ENCODE measurements at regions not wholly inside any gene's neighbourhood (a gene's known extent, or its start where the extent isn't known, plus 50 kb on each side); places are given as distances from the start of the nearest gene placed in this dataset.

DNA sequence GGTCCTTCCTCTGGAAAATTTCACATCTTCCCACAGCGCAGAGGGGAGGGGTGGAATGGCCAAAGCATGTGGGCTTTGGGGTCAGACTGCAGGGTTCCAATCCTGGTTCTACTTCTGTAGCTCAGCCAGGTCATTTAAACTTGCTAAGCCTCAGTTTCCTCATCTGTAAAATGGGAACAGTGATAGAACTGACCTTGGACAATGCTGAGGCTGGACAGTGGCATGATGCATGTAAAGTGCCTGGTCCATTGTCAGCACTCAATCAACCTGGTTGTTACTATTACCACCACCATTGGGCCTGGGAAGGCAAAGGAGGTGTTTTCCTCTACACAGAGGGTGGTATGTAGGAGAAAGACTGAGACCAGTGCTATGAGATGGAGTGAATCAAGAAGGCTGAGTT is 162.8 kb downstream of the VRK1 start:
- no peak for DNase-seq (ENCODE audit: extremely low spot score)
- CTCF ChIA-PET = interaction anchor here (1.2 kb wide), 1 partner anchor 107 kb away, joined by 3 read pairs; no protein-coding TSS in a partner anchor
- POLR2A ChIA-PET = no interaction called here
- TF ChIP-seq, protein P1, sequence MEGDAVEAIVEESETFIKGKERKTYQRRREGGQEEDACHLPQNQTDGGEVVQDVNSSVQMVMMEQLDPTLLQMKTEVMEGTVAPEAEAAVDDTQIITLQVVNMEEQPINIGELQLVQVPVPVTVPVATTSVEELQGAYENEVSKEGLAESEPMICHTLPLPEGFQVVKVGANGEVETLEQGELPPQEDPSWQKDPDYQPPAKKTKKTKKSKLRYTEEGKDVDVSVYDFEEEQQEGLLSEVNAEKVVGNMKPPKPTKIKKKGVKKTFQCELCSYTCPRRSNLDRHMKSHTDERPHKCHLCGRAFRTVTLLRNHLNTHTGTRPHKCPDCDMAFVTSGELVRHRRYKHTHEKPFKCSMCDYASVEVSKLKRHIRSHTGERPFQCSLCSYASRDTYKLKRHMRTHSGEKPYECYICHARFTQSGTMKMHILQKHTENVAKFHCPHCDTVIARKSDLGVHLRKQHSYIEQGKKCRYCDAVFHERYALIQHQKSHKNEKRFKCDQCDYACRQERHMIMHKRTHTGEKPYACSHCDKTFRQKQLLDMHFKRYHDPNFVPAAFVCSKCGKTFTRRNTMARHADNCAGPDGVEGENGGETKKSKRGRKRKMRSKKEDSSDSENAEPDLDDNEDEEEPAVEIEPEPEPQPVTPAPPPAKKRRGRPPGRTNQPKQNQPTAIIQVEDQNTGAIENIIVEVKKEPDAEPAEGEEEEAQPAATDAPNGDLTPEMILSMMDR (IDR thresholded peaks at IDR 0.05; ENCODE audit: control extremely low read depth, extremely low read depth, low read depth, missing control alignments) = no peak

GRCh38 chr14:96960598-96961116 is 163.5 kb downstream of the VRK1 start:
- ChIA-PET CTCF (interaction anchor here (1.0 to 1.2 kb wide), 2 partner anchors 25 to 108 kb away, joined by 3 read pairs; no protein-coding TSS in a partner anchor), POLR2A (no interaction called here)
- TF ChIP-seq, protein P1 (IDR thresholded peaks at IDR 0.05; ENCODE audit: control extremely low read depth, extremely low read depth, low read depth, missing control alignments) = no peak
- no peak for DNase-seq (ENCODE audit: extremely low spot score)

DNA sequence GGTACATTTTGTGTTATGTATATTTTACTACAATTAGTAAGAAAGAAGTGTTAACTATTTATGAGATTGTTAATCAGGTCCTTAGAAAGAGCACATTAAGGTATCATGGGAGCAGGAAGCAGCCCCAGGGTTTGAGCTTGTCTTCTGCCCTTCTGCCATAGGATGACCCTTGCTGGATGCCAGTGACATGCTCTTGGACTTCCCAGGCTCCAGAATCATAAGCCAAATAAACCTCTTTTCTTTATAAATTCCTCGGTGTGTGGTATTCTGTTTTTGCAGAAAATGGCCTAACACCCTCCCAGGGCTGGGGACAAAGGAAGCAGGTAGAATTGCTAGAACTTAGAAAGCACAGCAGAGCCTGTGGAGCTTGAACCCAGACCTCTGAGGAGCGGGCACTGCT is 164.7 kb downstream of the VRK1 start:
- ChIA-PET POLR2A (no interaction called here), CTCF (interaction anchor here (0.9 to 1.5 kb wide), 2 partner anchors 13 to 17 kb away, joined by 3 to 4 read pairs; no protein-coding TSS in a partner anchor)
- DNase-seq (ENCODE audit: extremely low spot score) = no peak
- TF ChIP-seq, protein P1 (IDR thresholded peaks at IDR 0.05; ENCODE audit: control extremely low read depth, extremely low read depth, low read depth, missing control alignments) = no peak

GRCh38 chr14:96962337-96962736 is 165.2 kb downstream of the VRK1 start:
- ChIA-PET CTCF (interaction anchor here (0.9 to 1.5 kb wide), 2 partner anchors 13 to 18 kb away, joined by 3 to 4 read pairs; no protein-coding TSS in a partner anchor), POLR2A (no interaction called here)
- TF ChIP-seq, protein P1 (IDR thresholded peaks at IDR 0.05; ENCODE audit: control extremely low read depth, extremely low read depth, low read depth, missing control alignments) = no peak
- DNase-seq (ENCODE audit: extremely low spot score) = no peak

DNA sequence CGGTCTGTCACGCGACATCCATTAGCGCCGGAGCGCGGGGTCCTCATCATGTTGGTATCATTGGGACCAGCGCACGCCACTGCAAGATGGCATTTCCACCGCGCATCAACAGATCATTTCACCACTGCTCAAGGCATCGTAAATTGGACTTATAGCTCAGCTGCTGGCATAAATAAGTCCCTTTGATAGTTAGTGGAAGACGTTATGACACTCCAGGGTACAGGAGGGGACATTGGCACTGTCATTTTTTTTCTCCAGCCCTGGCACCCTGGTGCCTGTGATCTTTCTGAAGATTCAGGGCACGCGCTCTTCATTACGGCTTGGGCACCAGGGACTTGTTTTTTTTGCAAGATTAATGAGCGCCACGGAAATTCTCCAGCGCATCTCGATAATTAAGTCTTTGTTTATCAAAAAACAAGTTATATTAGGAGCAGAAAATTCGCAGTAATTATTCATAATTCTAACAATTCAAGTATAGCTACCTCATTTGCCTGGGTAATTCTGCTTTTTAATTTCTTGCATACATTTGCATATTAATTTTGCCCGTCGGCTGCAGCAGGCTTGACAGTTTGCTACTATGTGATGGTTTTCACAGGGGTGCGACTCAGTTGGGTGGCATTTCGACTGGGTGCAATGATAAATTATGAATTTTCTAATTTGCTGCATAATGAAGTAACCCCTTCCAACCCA is 167.7 kb downstream of the VRK1 start:
- TF ChIP-seq, protein P1 (IDR thresholded peaks at IDR 0.05; ENCODE audit: control extremely low read depth, extremely low read depth, low read depth, missing control alignments) = no peak
- no peak for DNase-seq (ENCODE audit: extremely low spot score)
- ChIA-PET CTCF (interaction anchor here (1.4 kb wide), 2 partner anchors 10 to 112 kb away, joined by 3 read pairs; no protein-coding TSS in a partner anchor), POLR2A (no interaction called here)

DNA sequence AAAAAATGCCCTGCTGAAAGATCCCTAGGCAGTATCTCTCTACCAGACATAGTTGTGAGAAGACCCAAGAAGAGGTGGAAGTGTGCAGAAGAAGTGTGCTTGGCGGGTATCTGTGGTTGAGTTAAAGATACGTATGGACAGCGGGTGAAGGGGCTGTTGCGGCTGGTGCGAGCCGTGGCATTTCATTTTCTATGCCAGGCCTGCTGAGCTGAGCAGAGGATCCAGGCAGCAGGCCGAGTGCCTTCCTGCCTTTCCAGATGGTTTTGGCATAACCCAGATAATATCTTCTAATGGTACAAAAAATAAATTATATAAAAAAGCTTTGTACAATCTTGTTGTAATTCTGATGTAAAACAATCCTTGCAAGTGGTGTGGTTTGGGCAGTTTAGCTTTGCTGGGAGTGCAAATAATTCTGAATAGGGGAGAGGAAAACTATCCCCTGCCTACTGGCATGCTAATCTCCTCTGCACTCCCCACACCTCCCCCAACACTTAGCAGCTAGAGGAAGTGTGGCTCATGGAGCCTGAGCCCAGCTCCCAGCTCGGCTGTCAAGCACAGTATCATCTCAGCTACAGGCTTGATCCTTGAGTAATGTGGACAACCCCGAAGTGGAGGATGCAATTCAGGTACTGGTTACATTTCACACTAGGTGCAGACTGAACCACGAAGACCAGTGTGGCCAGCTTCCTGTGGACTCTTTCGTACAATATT is 168.9 kb downstream of the VRK1 start:
- no peak for DNase-seq (ENCODE audit: extremely low spot score)
- TF ChIP-seq, protein P1 (IDR thresholded peaks at IDR 0.05; ENCODE audit: control extremely low read depth, extremely low read depth, low read depth, missing control alignments) = no peak
- CTCF ChIA-PET = no interaction called here
- POLR2A ChIA-PET = no interaction called here
